ENCODE measurements at regions not wholly inside any gene's neighbourhood (a gene's known extent, or its start where the extent isn't known, plus 50 kb on each side); places are given as distances from the start of the nearest gene placed in this dataset.
"Not testable (repeated sequence)": the region's sequence is repeated elsewhere in the genome, so short reads cannot be mapped to it uniquely, and the experiment has no call there.

GRCh38 chr12:83709899-83710298 is 1023.2 kb downstream of the TMTC2 start:
- no peak overlapping the region for H3K4me3 ChIP-seq
- H3K4me2 ChIP-seq: no peak overlapping the region
- H3K9me3 ChIP-seq (replicated peaks in 1 of 11): peaks cover 24 to 39% (median 32%) of the 10 kb centered on the region in 11 experiments
- H3K9ac ChIP-seq: no peak overlapping the region
- H3K27ac ChIP-seq: no peak overlapping the region
- no peak for TF ChIP-seq Cebpa-rat (IDR thresholded peaks at IDR 0.05)
- no peaks in the 10 kb centered on the region for H3K27me3 ChIP-seq
- no peaks in the 10 kb centered on the region for H4K20me1 ChIP-seq
- H3K36me3 ChIP-seq: no peaks in the 10 kb centered on the region
- H3K4me1 ChIP-seq: no peaks in the 10 kb centered on the region

DNA sequence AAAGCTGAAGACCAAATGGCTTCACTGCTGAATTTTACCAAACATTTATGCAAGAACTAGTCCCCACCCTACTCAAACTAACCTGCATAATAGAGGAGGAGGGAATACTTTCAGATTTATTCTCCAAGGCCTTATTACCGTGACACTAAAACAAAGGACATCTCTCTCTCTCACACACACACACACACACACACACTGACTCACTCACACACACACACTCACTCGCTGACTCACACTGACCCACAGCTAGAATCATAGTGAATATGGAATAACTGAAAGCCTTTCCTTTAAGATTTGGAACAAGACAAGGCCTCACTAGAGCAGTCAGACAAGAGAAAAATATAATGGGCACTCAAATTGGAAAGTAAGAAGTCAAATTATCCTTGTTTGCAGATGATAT is 1014.1 kb downstream of the TMTC2 start:
- TF ChIP-seq Cebpa-rat (IDR thresholded peaks at IDR 0.05): no peak
- H3K36me3 ChIP-seq: no peaks in the 10 kb centered on the region
- H3K27ac ChIP-seq: no peak overlapping the region
- no peaks in the 10 kb centered on the region for H3K4me1 ChIP-seq
- H3K9me3 ChIP-seq (replicated peaks in 1 of 11): peaks cover 0 to 3% (median 0%) of the 10 kb centered on the region in 11 experiments; a peak in 2 of 22 replicates
- no peak overlapping the region for H3K9ac ChIP-seq
- H3K27me3 ChIP-seq: no peaks in the 10 kb centered on the region
- H3K4me3 ChIP-seq: no peak overlapping the region
- H3K4me2 ChIP-seq: no peak overlapping the region
- no peaks in the 10 kb centered on the region for H4K20me1 ChIP-seq

GRCh38 chr12:83696311-83696710 is 1009.6 kb downstream of the TMTC2 start:
- not testable (repeated sequence) for H3K4me2 ChIP-seq; H3K27me3 ChIP-seq; H3K4me1 ChIP-seq; H3K36me3 ChIP-seq; H3K27ac ChIP-seq; H4K20me1 ChIP-seq; H3K4me3 ChIP-seq; H3K9ac ChIP-seq; H3K9me3 ChIP-seq (replicated peaks in 1 of 11)

DNA sequence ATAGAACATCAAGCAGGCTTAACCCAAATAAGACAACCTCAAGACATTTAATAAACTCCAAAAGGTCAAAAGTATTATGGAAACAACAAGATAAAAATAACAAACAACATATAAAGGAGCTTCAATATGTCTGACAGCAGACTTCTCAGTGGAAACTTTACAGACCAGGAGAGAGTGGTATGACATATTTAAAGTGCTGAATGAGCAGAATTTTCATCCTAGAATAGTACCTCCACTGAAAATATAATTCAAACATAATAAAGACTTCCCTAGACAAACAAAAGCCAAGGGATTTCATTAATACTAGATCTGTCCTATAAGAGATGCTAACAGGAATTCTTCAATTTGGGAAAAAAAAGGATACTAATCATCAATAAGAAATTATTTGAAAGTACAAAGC is 1005.0 kb downstream of the TMTC2 start:
- peaks cover 0 to 3% (median 0%) of the 10 kb centered on the region in 11 experiments; a peak in 4 of 22 replicates for H3K9me3 ChIP-seq (replicated peaks in 1 of 11)
- TF ChIP-seq Cebpa-rat (IDR thresholded peaks at IDR 0.05): no peak
- H3K9ac ChIP-seq: no peak overlapping the region
- no peak overlapping the region for H3K4me2 ChIP-seq
- H3K36me3 ChIP-seq: no peaks in the 10 kb centered on the region
- no peaks in the 10 kb centered on the region for H3K27me3 ChIP-seq
- H3K27ac ChIP-seq: no peak overlapping the region
- H3K4me3 ChIP-seq: no peak overlapping the region
- H4K20me1 ChIP-seq: no peaks in the 10 kb centered on the region
- no peaks in the 10 kb centered on the region for H3K4me1 ChIP-seq

- H3K9me3 ChIP-seq (replicated peaks in 1 of 11): peaks cover 0 to 3% (median 0%) of the 10 kb centered on the region in 11 experiments; a peak in 2 of 22 replicates
- no peak overlapping the region for H3K9ac ChIP-seq
- no peak overlapping the region for H3K4me2 ChIP-seq
- no peaks in the 10 kb centered on the region for H4K20me1 ChIP-seq
- no peaks in the 10 kb centered on the region for H3K36me3 ChIP-seq
- H3K27ac ChIP-seq: no peak overlapping the region
- no peaks in the 10 kb centered on the region for H3K27me3 ChIP-seq
- no peak for TF ChIP-seq Cebpa-rat (IDR thresholded peaks at IDR 0.05)
- no peaks in the 10 kb centered on the region for H3K4me1 ChIP-seq
- H3K4me3 ChIP-seq: no peak overlapping the region
These were observed 1003.8 kb downstream of the TMTC2 start for GRCh38 chr12:83690465-83690864.

GRCh38 chr12:83689333-83689732 is 1002.6 kb downstream of the TMTC2 start:
- Histone ChIP-seq H3K4me2 (no peak overlapping the region), H4K20me1 (no peaks in the 10 kb centered on the region), H3K9ac (no peak overlapping the region), H3K9me3 (replicated peaks in 1 of 11) (no peaks in the 10 kb centered on the region), H3K27me3 (no peaks in the 10 kb centered on the region), H3K27ac (no peak overlapping the region), H3K4me1 (no peaks in the 10 kb centered on the region), H3K36me3 (no peaks in the 10 kb centered on the region), H3K4me3 (no peak overlapping the region)
- no peak for TF ChIP-seq Cebpa-rat (IDR thresholded peaks at IDR 0.05)

- Histone ChIP-seq H3K27me3 (no peaks in the 10 kb centered on the region), H3K27ac (no peak overlapping the region), H3K4me1 (no peaks in the 10 kb centered on the region), H3K4me3 (no peak overlapping the region), H3K9me3 (replicated peaks in 1 of 11) (no peaks in the 10 kb centered on the region), H3K36me3 (no peaks in the 10 kb centered on the region), H4K20me1 (no peaks in the 10 kb centered on the region), H3K4me2 (no peak overlapping the region), H3K9ac (no peak overlapping the region)
- no peak for TF ChIP-seq Cebpa-rat (IDR thresholded peaks at IDR 0.05)
These were observed 990.1 kb downstream of the TMTC2 start for GRCh38 chr12:83676781-83677295.

- TF ChIP-seq Cebpa-rat (IDR thresholded peaks at IDR 0.05): no peak
- Histone ChIP-seq H3K4me3 (no peak overlapping the region), H3K27me3 (no peaks in the 10 kb centered on the region), H3K4me1 (no peaks in the 10 kb centered on the region), H3K9me3 (replicated peaks in 1 of 11) (no peaks in the 10 kb centered on the region), H3K4me2 (no peak overlapping the region), H3K9ac (no peak overlapping the region), H4K20me1 (no peaks in the 10 kb centered on the region), H3K27ac (no peak overlapping the region), H3K36me3 (no peaks in the 10 kb centered on the region)
These were observed 980.0 kb downstream of the TMTC2 start for GRCh38 chr12:83666690-83667089.

- Histone ChIP-seq H3K9me3 (replicated peaks in 1 of 11) (no peaks in the 10 kb centered on the region), H3K36me3 (no peaks in the 10 kb centered on the region), H3K4me3 (no peak overlapping the region), H3K4me2 (no peak overlapping the region), H4K20me1 (no peaks in the 10 kb centered on the region), H3K4me1 (no peaks in the 10 kb centered on the region), H3K27ac (no peak overlapping the region), H3K27me3 (no peaks in the 10 kb centered on the region), H3K9ac (no peak overlapping the region)
- TF ChIP-seq Cebpa-rat (IDR thresholded peaks at IDR 0.05): no peak
These were observed 979.0 kb downstream of the TMTC2 start for GRCh38 chr12:83665634-83666218.

DNA sequence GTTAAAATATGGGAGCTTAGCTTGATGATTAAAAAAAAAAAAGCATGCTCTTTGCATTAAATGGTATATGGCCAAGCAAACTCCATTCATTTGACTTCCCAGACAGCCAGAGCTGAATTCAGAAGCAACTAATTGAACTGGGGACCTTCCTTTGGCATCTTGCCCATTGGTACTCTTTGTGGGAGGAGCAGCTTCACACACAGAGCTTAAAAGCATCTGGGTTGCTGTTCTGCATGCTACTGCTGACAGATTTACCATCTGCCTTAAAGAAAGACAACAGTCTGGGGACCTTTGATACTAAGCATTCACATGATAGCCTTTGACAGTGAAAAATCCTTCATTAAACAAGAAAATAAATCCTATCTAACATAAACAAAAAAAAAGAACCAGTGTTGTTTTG is 977.9 kb downstream of the TMTC2 start:
- Histone ChIP-seq H3K9me3 (replicated peaks in 1 of 11) (no peaks in the 10 kb centered on the region), H3K4me1 (no peaks in the 10 kb centered on the region), H3K27me3 (no peaks in the 10 kb centered on the region), H3K4me3 (no peak overlapping the region), H3K27ac (no peak overlapping the region), H3K4me2 (no peak overlapping the region), H3K9ac (no peak overlapping the region), H4K20me1 (no peaks in the 10 kb centered on the region), H3K36me3 (no peaks in the 10 kb centered on the region)
- TF ChIP-seq Cebpa-rat (IDR thresholded peaks at IDR 0.05): no peak
